Thyroid gland (tissue), 4 donors: ENCODE measurements at regions not wholly inside any gene's neighbourhood (a gene's known extent, or its start where the extent isn't known, plus 50 kb on each side); places are given as distances from the start of the nearest gene placed in this dataset.

ENCODE experiments used
- DNase-seq, 2 donors: peaks; one replicate each; pipeline ENCODE4 v3.0.0-alpha.2; 2019
- H3K27ac ChIP-seq, 3 donors: fragments of 200-600 bp; sonication (generic); 1 replicate in 2 of 3; 2 replicates in 1 of 3; pipeline ENCODE4 v1.5.1; 2016 to 2019; ENCODE audit warnings: mild to moderate bottlenecking in 1 of 3, moderate library complexity in 1 of 3
- H3K27me3 ChIP-seq: fragments of 200-600 bp; sonication (generic); one replicate; pipeline ENCODE4 v1.5.1; 2019
- H3K36me3 ChIP-seq, 2 donors: fragments of 200-600 bp; sonication (generic); one replicate each; pipeline ENCODE4 v1.5.1; 2016 to 2019
- H3K4me1 ChIP-seq, 2 donors: fragments of 200-600 bp; sonication (generic); one replicate each; pipeline ENCODE4 v1.5.1; 2017 to 2019
- H3K4me3 ChIP-seq, 3 donors: fragments of 200-600 bp; sonication (generic); replicated peaks in 1 of 3; 1 replicate in 2 of 3; 2 replicates in 1 of 3; pipeline ENCODE4 v1.5.1; 2016; ENCODE audit warnings: mild to moderate bottlenecking in 1 of 3
- H3K9me3 ChIP-seq: fragments of 200-600 bp; sonication (generic); one replicate; pipeline ENCODE4 v1.5.1; 2017
- CTCF ChIP-seq, 6 experiments: fragments of 200-600 bp in 3 of 6; fragments of 450-650 bp in 3 of 6; sonication (generic) in 3 of 6; IDR thresholded peaks; one replicate each; pipeline ENCODE4 v1.5.1; 2016 to 2019; ENCODE audit warnings: antibody characterized with exemption in 6 of 6, mild to moderate bottlenecking in 2 of 6, inconsistent platforms in 1 of 6, moderate library complexity in 1 of 6
- POLR2A ChIP-seq, 2 donors: fragments of 450-650 bp; IDR thresholded peaks; one replicate each; pipeline ENCODE4 v1.6.1; 2017; ENCODE audit warnings: antibody characterized with exemption in 2 of 2, mild to moderate bottlenecking in 2 of 2, moderate library complexity in 1 of 2
- WGBS, 2 donors: methylation state at CpG; one replicate each; pipeline ENCODE4 v1.1.5; 2017; 5-methylcytosine and 5-hydroxymethylcytosine counted together
- intact Hi-C: fragments of 100-400 bp; cut with DNase I; formaldehyde crosslinking; loops from one replicate; pipeline ENCODE4 v1.15.1; 2023

GRCh38 chr15:35756623-35757022, 210.7 kb upstream of the DPH6 start:
- intact Hi-C loops: no loop called here
- no peaks in the 10 kb centered on the region for H3K27me3 ChIP-seq
- WGBS, 2 donors: 79 to 86% methylated on average over 3 of the region's 3 CpGs
- H3K4me3 ChIP-seq: no peak overlapping the region
- no peaks in the 10 kb centered on the region for H3K36me3 ChIP-seq
- TF ChIP-seq CTCF (IDR thresholded peaks at IDR 0.05) (no peak), POLR2A (IDR thresholded peaks at IDR 0.05) (no peak)
- peaks cover 11 to 14% of the 10 kb centered on the region in 2 donors for H3K4me1 ChIP-seq
- DNase-seq: no peak
- no peak overlapping the region for H3K27ac ChIP-seq
- no peaks in the 10 kb centered on the region for H3K9me3 ChIP-seq

GRCh38 chr15:35757361-35757760, 211.4 kb upstream of the DPH6 start:
- Histone ChIP-seq H3K9me3 (no peaks in the 10 kb centered on the region), H3K4me1 (peaks cover 11 to 14% of the 10 kb centered on the region in 2 donors), H3K27me3 (no peaks in the 10 kb centered on the region), H3K4me3 (no peak overlapping the region), H3K36me3 (no peaks in the 10 kb centered on the region), H3K27ac (no peak overlapping the region)
- intact Hi-C loops: no loop called here
- no peak for DNase-seq
- TF ChIP-seq CTCF (IDR thresholded peaks at IDR 0.05) (no peak), POLR2A (IDR thresholded peaks at IDR 0.05) (no peak)
- 83 to 84% methylated on average over 2 of the region's 2 CpGs for WGBS, 2 donors

- WGBS, 2 donors: 41 to 57% methylated on average over 3 of the region's 3 CpGs
- Histone ChIP-seq H3K27ac (no peak overlapping the region), H3K9me3 (no peaks in the 10 kb centered on the region), H3K27me3 (no peaks in the 10 kb centered on the region), H3K4me1 (peaks cover 11 to 14% of the 10 kb centered on the region in 2 donors), H3K36me3 (no peaks in the 10 kb centered on the region), H3K4me3 (no peak overlapping the region)
- DNase-seq: no peak
- TF ChIP-seq POLR2A (IDR thresholded peaks at IDR 0.05) (no peak), CTCF (IDR thresholded peaks at IDR 0.05) (no peak)
- intact Hi-C loops: no loop called here
Observed at GRCh38 chr15:35757765-35758164, 211.8 kb upstream of the DPH6 start.

- Histone ChIP-seq H3K9me3 (no peaks in the 10 kb centered on the region), H3K36me3 (no peaks in the 10 kb centered on the region), H3K4me1 (no peaks in the 10 kb centered on the region), H3K27me3 (no peaks in the 10 kb centered on the region), H3K4me3 (no peak overlapping the region), H3K27ac (no peak overlapping the region)
- WGBS, 2 donors: 95 to 97% methylated on average over 5 of the region's 5 CpGs
- intact Hi-C loops: no loop called here
- no peak for DNase-seq
- TF ChIP-seq POLR2A (IDR thresholded peaks at IDR 0.05): no peak
- TF ChIP-seq CTCF (IDR thresholded peaks at IDR 0.05): no peak
Observed at GRCh38 chr15:35764661-35765519, 218.9 kb upstream of the DPH6 start.

- no peaks in the 10 kb centered on the region for H3K36me3 ChIP-seq
- no peak overlapping the region for H3K27ac ChIP-seq
- DNase-seq: no peak
- H3K27me3 ChIP-seq: no peaks in the 10 kb centered on the region
- intact Hi-C loops: no loop called here
- TF ChIP-seq POLR2A (IDR thresholded peaks at IDR 0.05) (no peak), CTCF (IDR thresholded peaks at IDR 0.05) (no peak)
- no peak overlapping the region for H3K4me3 ChIP-seq
- 69 to 82% methylated on average over 1 of the region's 1 CpG for WGBS, 2 donors
- H3K4me1 ChIP-seq: no peaks in the 10 kb centered on the region
- no peaks in the 10 kb centered on the region for H3K9me3 ChIP-seq
Observed at GRCh38 chr15:35768949-35769348, 223.0 kb upstream of the DPH6 start.
